DOHH2 (cell line): ENCODE measurements at regions not wholly inside any gene's neighbourhood (a gene's known extent, or its start where the extent isn't known, plus 50 kb on each side); places are given as distances from the start of the nearest gene placed in this dataset.

Source experiments
- CTCF ChIP-seq: fragments of 200-600 bp; sonication (generic); IDR thresholded peaks from one replicate; pipeline ENCODE4 v1.5.1; 2014; ENCODE audit warnings: antibody characterized with exemption, mild to moderate bottlenecking, low read depth, low read length; ENCODE audit not compliant: poor library complexity, severe bottlenecking
- EZH2phosphoT487 ChIP-seq: fragments of 200-600 bp; sonication (generic); IDR thresholded peaks from 2 replicates; pipeline ENCODE4 v1.6.1; 2017; ENCODE audit warnings: borderline replicate concordance, mild to moderate bottlenecking, antibody characterized with exemption, low read length, moderate library complexity, mixed read lengths

GRCh38 chr16:77643176-77643575 lies 79.1 kb upstream of the NUDT7 start:
- TF ChIP-seq CTCF (no peak), EZH2phosphoT487 (no peak)
